Spleen (tissue), 11 donors: ENCODE measurements at regions not wholly inside any gene's neighbourhood (a gene's known extent, or its start where the extent isn't known, plus 50 kb on each side); places are given as distances from the start of the nearest gene placed in this dataset.

Source experiments
- DNase-seq: peaks from one replicate; pipeline ENCODE4 v3.0.0-alpha.2; 2020
- H3K27ac ChIP-seq, 8 donors: fragments of 200-600 bp; sonication (generic) in 7 of 8; 1 replicate in 4 of 8; 2 replicates in 4 of 8; pipeline versions ENCODE4 v1.5.0 to v1.8.0; 2016 to 2021; ENCODE audit warnings: inconsistent platforms in 4 of 8, mild to moderate bottlenecking in 4 of 8, moderate library complexity in 1 of 8
- H3K27me3 ChIP-seq, 7 donors: fragments of 200-600 bp; sonication (generic) in 6 of 7; replicated peaks in 1 of 7; 1 replicate in 4 of 7; 2 replicates in 3 of 7; pipeline versions ENCODE4 v1.5.0 to v1.8.0; 2016 to 2021; ENCODE audit warnings: inconsistent platforms in 3 of 7, mild to moderate bottlenecking in 1 of 7
- H3K36me3 ChIP-seq, 6 donors: fragments of 200-600 bp; sonication (generic) in 5 of 6; 1 replicate in 4 of 6; 2 replicates in 2 of 6; pipeline versions ENCODE4 v1.5.0 to v1.8.0; 2016 to 2021; ENCODE audit warnings: inconsistent platforms in 2 of 6
- H3K4me1 ChIP-seq, 6 donors: fragments of 200-600 bp; sonication (generic) in 5 of 6; 1 replicate in 3 of 6; 2 replicates in 3 of 6; pipeline versions ENCODE4 v1.5.0 to v1.8.0; 2016 to 2021; ENCODE audit warnings: inconsistent platforms in 3 of 6
- H3K4me3 ChIP-seq, 8 donors: fragments of 200-600 bp; sonication (generic) in 7 of 8; 1 replicate in 4 of 8; 2 replicates in 4 of 8; pipeline versions ENCODE4 v1.5.0 to v1.8.0; 2016 to 2021; ENCODE audit warnings: inconsistent platforms in 4 of 8, mild to moderate bottlenecking in 4 of 8, moderate library complexity in 2 of 8
- H3K9me3 ChIP-seq, 8 donors: fragments of 200-600 bp; sonication (generic) in 7 of 8; 1 replicate in 4 of 8; 2 replicates in 4 of 8; pipeline versions ENCODE4 v1.5.0 to v1.8.0; 2016 to 2021; ENCODE audit warnings: inconsistent platforms in 4 of 8
- POLR2A ChIP-seq, 3 donors: fragments of 450-650 bp; IDR thresholded peaks; one replicate each; pipeline ENCODE4 v1.5.1; 2017; ENCODE audit warnings: antibody characterized with exemption in 3 of 3, mild to moderate bottlenecking in 1 of 3
- POLR2AphosphoS5 ChIP-seq, 3 donors: sonication (generic); formaldehyde crosslinking; IDR thresholded peaks; one replicate each; pipeline ENCODE4 v1.5.1; 2017; ENCODE audit warnings: antibody characterized with exemption in 3 of 3
- WGBS, 5 donors: extraction: QIAGEN DNeasy Blood & Tissue Kit in 3 of 5; methylation state at CpG; one replicate each; pipeline versions ENCODE4 v1.1.5 to v1.1.7; 2013 to 2018; 5-methylcytosine and 5-hydroxymethylcytosine counted together
- intact Hi-C: fragments of 100-400 bp; cut with DNase I; formaldehyde crosslinking; loops from one replicate; pipeline ENCODE4 v1.15.0; 2023; ENCODE audit warnings: low total_unique reads
- TF ChIP-seq, protein P1 (sequence below), 11 experiments: fragments of 200-600 bp in 7 of 11; fragments of 450-650 bp in 4 of 11; sonication (generic) in 4 of 11; IDR thresholded peaks in 8 of 11; conservative IDR thresholded peaks in 3 of 11; 1 replicate in 7 of 11; 2 replicates in 4 of 11; pipeline versions ENCODE4 v1.4.0 to v1.8.0; 2016 to 2021; ENCODE audit warnings: antibody characterized with exemption in 11 of 11, inconsistent platforms in 4 of 11, mild to moderate bottlenecking in 1 of 11
- donor health status: healthy with polysubstance abuse.
- donor health status: DM: no; HTN: no; CAD: no; lungs with moderate emphysema.
- donor health status: DM: no; HTN: no; CAD: no.
- donor health status: Bipolar disorder and iron deficiency.
- donor health status: healthy.
- donor health status: DM: no; HTN: no; CAD: no.
- donor health status: DM: yes; HTN: yes; CAD: no.

DNA sequence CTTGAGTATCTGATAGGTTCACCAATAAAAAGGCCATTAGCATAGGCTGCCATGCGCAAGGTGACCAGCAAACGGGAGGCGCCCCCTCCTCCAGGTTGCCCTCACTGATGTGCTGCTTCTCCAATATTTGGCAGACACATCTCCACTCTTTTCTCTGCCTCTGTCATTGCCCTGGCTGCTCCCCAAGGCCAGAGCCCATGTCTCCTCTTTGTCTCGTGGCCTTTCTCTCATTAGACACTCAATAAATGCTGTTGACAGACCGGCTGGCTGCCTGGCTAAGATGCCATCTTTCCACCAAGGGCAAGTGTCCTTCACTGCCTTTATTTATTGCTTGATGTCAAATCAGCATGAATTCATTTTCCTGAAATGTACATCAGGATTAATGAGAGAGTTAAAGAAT lies 404.0 kb upstream of the KIF2A start:
- Histone ChIP-seq H3K27me3 (no peaks in the 10 kb centered on the region), H3K4me1 (no peaks in the 10 kb centered on the region), H3K36me3 (no peaks in the 10 kb centered on the region), H3K27ac (no peak overlapping the region), H3K4me3 (no peak overlapping the region), H3K9me3 (no peaks in the 10 kb centered on the region)
- intact Hi-C loops = no loop called here
- 86 to 94% (median 87%) methylated on average over 5 of the region's 5 CpGs for WGBS, 5 donors
- DNase-seq = no peak
- TF ChIP-seq POLR2A (IDR thresholded peaks at IDR 0.05) (no peak), POLR2AphosphoS5 (IDR thresholded peaks at IDR 0.05) (no peak)
- TF ChIP-seq, protein P1, sequence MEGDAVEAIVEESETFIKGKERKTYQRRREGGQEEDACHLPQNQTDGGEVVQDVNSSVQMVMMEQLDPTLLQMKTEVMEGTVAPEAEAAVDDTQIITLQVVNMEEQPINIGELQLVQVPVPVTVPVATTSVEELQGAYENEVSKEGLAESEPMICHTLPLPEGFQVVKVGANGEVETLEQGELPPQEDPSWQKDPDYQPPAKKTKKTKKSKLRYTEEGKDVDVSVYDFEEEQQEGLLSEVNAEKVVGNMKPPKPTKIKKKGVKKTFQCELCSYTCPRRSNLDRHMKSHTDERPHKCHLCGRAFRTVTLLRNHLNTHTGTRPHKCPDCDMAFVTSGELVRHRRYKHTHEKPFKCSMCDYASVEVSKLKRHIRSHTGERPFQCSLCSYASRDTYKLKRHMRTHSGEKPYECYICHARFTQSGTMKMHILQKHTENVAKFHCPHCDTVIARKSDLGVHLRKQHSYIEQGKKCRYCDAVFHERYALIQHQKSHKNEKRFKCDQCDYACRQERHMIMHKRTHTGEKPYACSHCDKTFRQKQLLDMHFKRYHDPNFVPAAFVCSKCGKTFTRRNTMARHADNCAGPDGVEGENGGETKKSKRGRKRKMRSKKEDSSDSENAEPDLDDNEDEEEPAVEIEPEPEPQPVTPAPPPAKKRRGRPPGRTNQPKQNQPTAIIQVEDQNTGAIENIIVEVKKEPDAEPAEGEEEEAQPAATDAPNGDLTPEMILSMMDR (IDR thresholded peaks at IDR 0.05 in 8 of 11, conservative IDR thresholded peaks at IDR 0.05 in 3 of 11) = no peak

DNA sequence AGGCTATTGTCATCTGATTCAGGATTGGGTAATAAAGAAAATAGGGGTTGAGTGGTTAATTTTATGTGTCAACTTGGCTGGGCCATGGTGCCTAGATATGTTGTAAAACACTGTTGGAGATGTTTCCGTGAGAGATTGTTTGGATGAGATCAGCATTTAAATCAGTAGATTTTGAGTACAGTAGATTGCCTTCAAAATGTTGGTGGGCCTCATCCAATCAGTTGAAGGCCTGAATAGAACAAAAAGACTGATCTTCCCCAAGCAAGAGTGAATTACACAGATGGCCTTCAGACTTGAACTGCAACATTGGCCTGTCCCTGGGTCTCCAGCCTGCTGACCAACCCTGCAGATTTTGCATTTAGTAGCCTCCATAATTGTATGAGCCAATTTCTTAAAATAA lies 401.3 kb upstream of the KIF2A start:
- Histone ChIP-seq H3K27me3 (no peaks in the 10 kb centered on the region), H3K4me1 (no peaks in the 10 kb centered on the region), H3K4me3 (no peak overlapping the region), H3K27ac (no peak overlapping the region), H3K36me3 (no peaks in the 10 kb centered on the region), H3K9me3 (no peaks in the 10 kb centered on the region)
- WGBS, 5 donors = 80 to 97% (median 92%) methylated on average over 1 of the region's 1 CpG
- TF ChIP-seq POLR2AphosphoS5 (IDR thresholded peaks at IDR 0.05) (no peak), POLR2A (IDR thresholded peaks at IDR 0.05) (no peak)
- TF ChIP-seq, protein P1 (IDR thresholded peaks at IDR 0.05 in 8 of 11, conservative IDR thresholded peaks at IDR 0.05 in 3 of 11) = no peak
- intact Hi-C loops = no loop called here
- DNase-seq = no peak

DNA sequence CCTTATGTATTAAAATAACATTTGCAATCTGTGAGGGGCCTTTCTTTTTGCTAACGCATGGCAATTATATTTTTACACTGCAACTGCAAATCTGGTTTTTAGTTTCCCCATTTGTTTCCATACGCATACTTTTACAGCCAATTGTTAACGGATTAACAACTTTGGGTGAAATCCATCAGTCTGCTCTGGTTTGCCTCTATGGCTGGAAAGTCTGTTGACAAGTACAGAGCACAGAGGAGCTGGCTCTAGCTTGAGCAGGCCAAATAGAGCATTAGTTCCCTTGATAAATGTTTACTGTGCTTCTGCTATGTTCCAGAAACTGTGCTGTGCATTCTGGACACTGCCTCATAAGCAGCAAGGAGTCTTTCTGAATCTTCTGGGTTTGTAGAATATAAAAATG lies 400.4 kb upstream of the KIF2A start:
- Histone ChIP-seq H3K9me3 (no peaks in the 10 kb centered on the region), H3K27me3 (no peaks in the 10 kb centered on the region), H3K36me3 (no peaks in the 10 kb centered on the region), H3K4me1 (no peaks in the 10 kb centered on the region), H3K27ac (no peak overlapping the region), H3K4me3 (no peak overlapping the region)
- no peak for TF ChIP-seq POLR2AphosphoS5 (IDR thresholded peaks at IDR 0.05)
- TF ChIP-seq, protein P1 (IDR thresholded peaks at IDR 0.05 in 8 of 11, conservative IDR thresholded peaks at IDR 0.05 in 3 of 11) = no peak
- no peak for TF ChIP-seq POLR2A (IDR thresholded peaks at IDR 0.05)
- 81 to 90% (median 87%) methylated on average over 3 of the region's 3 CpGs for WGBS, 5 donors
- no peak for DNase-seq
- intact Hi-C loops = no loop called here

DNA sequence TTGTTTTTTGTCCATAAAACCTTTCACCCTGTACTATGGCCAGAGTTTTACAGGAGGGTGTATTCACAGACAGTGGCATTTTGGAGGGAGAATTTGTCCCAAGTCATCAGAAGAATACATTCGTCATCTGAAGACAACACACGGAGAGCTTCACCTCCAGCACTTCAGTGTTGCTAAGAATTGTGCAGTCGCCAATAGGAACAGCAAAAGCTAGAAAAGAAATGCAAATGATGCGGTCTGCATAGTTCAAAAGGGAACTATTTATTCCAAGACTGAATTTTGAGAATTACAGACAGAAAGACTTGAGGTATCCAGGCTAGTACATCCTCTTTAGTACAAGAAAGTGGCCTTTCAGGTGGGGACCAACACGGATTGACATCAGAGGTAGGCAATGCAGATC lies 399.2 kb upstream of the KIF2A start:
- 68 to 81% (median 77%) methylated on average over 5 of the region's 5 CpGs for WGBS, 5 donors
- H3K36me3 ChIP-seq = no peaks in the 10 kb centered on the region
- no peaks in the 10 kb centered on the region for H3K4me1 ChIP-seq
- no peak for DNase-seq
- no peak for TF ChIP-seq POLR2AphosphoS5 (IDR thresholded peaks at IDR 0.05)
- TF ChIP-seq POLR2A (IDR thresholded peaks at IDR 0.05) = no peak
- TF ChIP-seq, protein P1 (IDR thresholded peaks at IDR 0.05 in 8 of 11, conservative IDR thresholded peaks at IDR 0.05 in 3 of 11) = no peak
- H3K27me3 ChIP-seq = no peaks in the 10 kb centered on the region
- H3K9me3 ChIP-seq = peaks cover 0 to 4% (median 0%) of the 10 kb centered on the region in 8 donors
- H3K27ac ChIP-seq = no peak overlapping the region
- intact Hi-C loops = no loop called here
- H3K4me3 ChIP-seq = no peak overlapping the region
